IPS DF 6.9 (cell line): ENCODE measurements at regions not wholly inside any gene's neighbourhood (a gene's known extent, or its start where the extent isn't known, plus 50 kb on each side); places are given as distances from the start of the nearest gene placed in this dataset.

Source experiments
- DNase-seq: peaks from one replicate; pipeline ENCODE4 v3.0.0-alpha.2; 2013; ENCODE audit warnings: low read depth, low spot score
- H3K27ac ChIP-seq: one replicate; pipeline ENCODE4 v1.5.1; 2013; ENCODE audit warnings: low read length, control low read depth
- H3K27me3 ChIP-seq: 2 replicates; pipeline ENCODE4 v1.6.1; 2013; ENCODE audit warnings: mild to moderate bottlenecking, low read length; ENCODE audit not compliant: control insufficient read depth, insufficient read depth
- H3K36me3 ChIP-seq: 2 replicates; pipeline ENCODE4 v1.6.1; 2013; ENCODE audit warnings: low read length; ENCODE audit not compliant: control insufficient read depth, insufficient read depth
- H3K4me1 ChIP-seq: 2 replicates; pipeline ENCODE4 v1.6.1; 2013; ENCODE audit warnings: low read length; ENCODE audit not compliant: control insufficient read depth, insufficient read depth
- H3K4me3 ChIP-seq: 2 replicates; pipeline ENCODE4 v1.5.1; 2013; ENCODE audit warnings: mild to moderate bottlenecking, low read length
- H3K9me3 ChIP-seq: 2 replicates; pipeline ENCODE4 v1.6.1; 2013; ENCODE audit warnings: low read length, inconsistent platforms; ENCODE audit not compliant: control insufficient read depth, insufficient read depth
- WGBS: extraction: QIAGEN DNeasy Blood & Tissue Kit; methylation state at CpG from one replicate; pipeline ENCODE4 v1.1.7; 2013; ENCODE audit warnings: mixed read lengths, missing lambda C conversion rate; ENCODE audit not compliant: insufficient read length, insufficient coverage; 5-methylcytosine and 5-hydroxymethylcytosine counted together

- Histone ChIP-seq H3K27ac (no peak overlapping the region), H3K36me3 (no peaks in the 10 kb centered on the region), H3K9me3 (no peaks in the 10 kb centered on the region), H3K27me3 (no peaks in the 10 kb centered on the region), H3K4me1 (no peaks in the 10 kb centered on the region), H3K4me3 (no peak overlapping the region)
- no CpG with 5 or more reads among the region's 3 CpGs for WGBS
- no peak for DNase-seq
Measured at GRCh38 chr18:2368102-2368501, 203.2 kb downstream of the METTL4 start.

- no peaks in the 10 kb centered on the region for H3K36me3 ChIP-seq
- WGBS: no CpG with 5 or more reads among the region's 2 CpGs
Measured at GRCh38 chr18:2376707-2377106, 194.6 kb downstream of the METTL4 start.

GRCh38 chr18:2380101-2380500 lies 191.2 kb downstream of the METTL4 start:
- Histone ChIP-seq H3K4me3 (no peak overlapping the region), H3K36me3 (no peaks in the 10 kb centered on the region), H3K27me3 (no peaks in the 10 kb centered on the region), H3K27ac (no peak overlapping the region), H3K9me3 (no peaks in the 10 kb centered on the region), H3K4me1 (no peaks in the 10 kb centered on the region)
- no peak for DNase-seq
- WGBS: no CpG with 5 or more reads among the region's 2 CpGs

More at GRCh38 chr18:2376707-2377106, 194.6 kb downstream of the METTL4 start:
- Histone ChIP-seq H3K27me3 (no peaks in the 10 kb centered on the region), H3K9me3 (no peaks in the 10 kb centered on the region), H3K27ac (no peak overlapping the region), H3K4me3 (no peak overlapping the region), H3K4me1 (no peaks in the 10 kb centered on the region)
- DNase-seq: no peak

GRCh38 chr18:2381539-2381938 lies 189.8 kb downstream of the METTL4 start:
- WGBS: no CpG with 5 or more reads among the region's 2 CpGs
- no peak overlapping the region for H3K27ac ChIP-seq
- no peak overlapping the region for H3K4me3 ChIP-seq
- no peaks in the 10 kb centered on the region for H3K27me3 ChIP-seq
- DNase-seq: no peak
- H3K4me1 ChIP-seq: no peaks in the 10 kb centered on the region
- H3K9me3 ChIP-seq: no peaks in the 10 kb centered on the region
- H3K36me3 ChIP-seq: no peaks in the 10 kb centered on the region

- Histone ChIP-seq H3K9me3 (no peaks in the 10 kb centered on the region), H3K36me3 (no peaks in the 10 kb centered on the region), H3K4me3 (no peak overlapping the region), H3K27me3 (no peaks in the 10 kb centered on the region), H3K27ac (no peak overlapping the region), H3K4me1 (no peaks in the 10 kb centered on the region)
- DNase-seq: no peak
Measured at GRCh38 chr18:2387588-2387987, 183.7 kb downstream of the METTL4 start.

GRCh38 chr18:2390158-2390557 lies 181.1 kb downstream of the METTL4 start:
- Histone ChIP-seq H3K4me3 (no peak overlapping the region), H3K4me1 (no peaks in the 10 kb centered on the region), H3K36me3 (no peaks in the 10 kb centered on the region), H3K27ac (no peak overlapping the region), H3K27me3 (no peaks in the 10 kb centered on the region), H3K9me3 (no peaks in the 10 kb centered on the region)
- no CpG with 5 or more reads among the region's 1 CpG for WGBS
- DNase-seq: no peak

- Histone ChIP-seq H3K27me3 (no peaks in the 10 kb centered on the region), H3K9me3 (no peaks in the 10 kb centered on the region)
- WGBS: no CpG with 5 or more reads among the region's 6 CpGs
Measured at GRCh38 chr18:2391470-2391869, 179.8 kb downstream of the METTL4 start.

GRCh38 chr18:2392446-2392845 lies 178.9 kb downstream of the METTL4 start:
- DNase-seq: no peak
- Histone ChIP-seq H3K4me3 (no peak overlapping the region), H3K4me1 (no peaks in the 10 kb centered on the region), H3K27ac (no peak overlapping the region), H3K27me3 (no peaks in the 10 kb centered on the region), H3K9me3 (no peaks in the 10 kb centered on the region), H3K36me3 (no peaks in the 10 kb centered on the region)
- no CpG with 5 or more reads among the region's 2 CpGs for WGBS

More at GRCh38 chr18:2391470-2391869, 179.8 kb downstream of the METTL4 start:
- H3K27ac ChIP-seq: no peak overlapping the region
- DNase-seq: no peak
- H3K4me3 ChIP-seq: no peak overlapping the region
- H3K4me1 ChIP-seq: no peaks in the 10 kb centered on the region
- H3K36me3 ChIP-seq: no peaks in the 10 kb centered on the region

- WGBS: no CpG with 5 or more reads among the region's 7 CpGs
- Histone ChIP-seq H3K4me3 (no peak overlapping the region), H3K27me3 (no peaks in the 10 kb centered on the region), H3K9me3 (no peaks in the 10 kb centered on the region), H3K4me1 (no peaks in the 10 kb centered on the region), H3K36me3 (no peaks in the 10 kb centered on the region), H3K27ac (no peak overlapping the region)
- no peak for DNase-seq
Measured at GRCh38 chr18:2394684-2395083, 176.6 kb downstream of the METTL4 start.

GRCh38 chr18:2395427-2396161 lies 175.7 kb downstream of the METTL4 start:
- DNase-seq: no peak
- WGBS: no CpG with 5 or more reads among the region's 3 CpGs

GRCh38 chr18:2396162-2396505 lies 175.2 kb downstream of the METTL4 start:
- no CpG with 5 or more reads among the region's 2 CpGs for WGBS
- H3K27me3 ChIP-seq: no peaks in the 10 kb centered on the region
- H3K4me1 ChIP-seq: no peaks in the 10 kb centered on the region

More at GRCh38 chr18:2395427-2396161, 175.7 kb downstream of the METTL4 start:
- H3K36me3 ChIP-seq: no peaks in the 10 kb centered on the region
- H3K27me3 ChIP-seq: no peaks in the 10 kb centered on the region
- H3K4me3 ChIP-seq: no peak overlapping the region
- no peak overlapping the region for H3K27ac ChIP-seq
- H3K4me1 ChIP-seq: no peaks in the 10 kb centered on the region
- H3K9me3 ChIP-seq: no peaks in the 10 kb centered on the region

More at GRCh38 chr18:2396162-2396505, 175.2 kb downstream of the METTL4 start:
- no peak for DNase-seq
- H3K27ac ChIP-seq: no peak overlapping the region
- no peak overlapping the region for H3K4me3 ChIP-seq
- no peaks in the 10 kb centered on the region for H3K36me3 ChIP-seq
- no peaks in the 10 kb centered on the region for H3K9me3 ChIP-seq
